HepG2 (cell line): ENCODE measurements at regions not wholly inside any gene's neighbourhood (a gene's known extent, or its start where the extent isn't known, plus 50 kb on each side); places are given as distances from the start of the nearest gene placed in this dataset.

Source experiments
- ATAC-seq: fragments of 200-7000 bp; cut with Tn5 transposase; 3 replicates; pipeline ENCODE4 v1.9.1; 2020; ENCODE audit warnings: mild to moderate bottlenecking, moderate library complexity
- BruUV-seq: library from RNA; stranded (reverse); fragments of 400-500 nt; replicated peaks from 2 replicates; lab custom pipeline; 2021; lab: Mats Ljungman, UMichigan
- CTCF ChIA-PET: fragments of 300-600 bp; formaldehyde crosslinking; extraction: SDS; loops from one replicate; lab custom pipeline; 2021; ENCODE audit warnings: low total read pairs, inconsistent platforms, low intra/inter-chr PET ratio; lab: Yijun Ruan, JAX
- POLR2A ChIA-PET: fragments of 350-600 bp; sonication (Branson Sonifier 250); formaldehyde crosslinking; loops from one replicate; lab custom pipeline; 2020; ENCODE audit warnings: antibody characterized with exemption, inconsistent platforms; lab: Yijun Ruan, JAX
- DNase-seq: peaks from one replicate; pipeline ENCODE4 v3.0.0-alpha.2; 2015; ENCODE audit warnings: low spot score
- FAIRE-seq: peaks from 3 replicates; lab custom pipeline; 2011; peaks lifted over from hg19 to GRCh38; lab: Jason Lieb, UNC
- H2AFZ ChIP-seq: one replicate; pipeline ENCODE4 v1.6.1; 2011; ENCODE audit warnings: low read length, inconsistent platforms
- H3K27ac ChIP-seq: fragments of 300-600 bp; 3 replicates; pipeline ENCODE4 v1.8.0; 2011; ENCODE audit warnings: mixed run types, mild to moderate bottlenecking, mixed read lengths, low read length, inconsistent platforms; ENCODE audit not compliant: insufficient read depth; ENCODE audit errors: extremely low read length
- H3K27me3 ChIP-seq, 2 experiments: fragments of 200-600 bp in 1 of 2; 2 replicates in 1 of 2; 3 replicates in 1 of 2; pipeline versions ENCODE4 v1.6.0 to v1.8.0; 2011; ENCODE audit warnings: low read length in 2 of 2, mild to moderate bottlenecking in 2 of 2, moderate library complexity in 2 of 2, inconsistent platforms in 1 of 2; ENCODE audit not compliant: insufficient read depth in 2 of 2, control insufficient read depth in 1 of 2
- H3K36me3 ChIP-seq, 2 experiments: fragments of 200-600 bp in 1 of 2; replicated peaks in 1 of 2; 2 replicates in 1 of 2; 3 replicates in 1 of 2; pipeline versions ENCODE4 v1.5.1 to v1.8.0; 2011; ENCODE audit warnings: low read length in 2 of 2, inconsistent platforms in 1 of 2; ENCODE audit not compliant: insufficient read depth in 2 of 2, control insufficient read depth in 1 of 2
- H3K4me1 ChIP-seq: 2 replicates; pipeline ENCODE4 v1.5.1; 2012; ENCODE audit warnings: low read length, inconsistent platforms; ENCODE audit not compliant: insufficient read depth
- H3K4me2 ChIP-seq: 2 replicates; pipeline ENCODE4 v1.6.0; 2011; ENCODE audit warnings: low read depth, low read length, inconsistent platforms
- H3K4me3 ChIP-seq, 3 experiments: fragments of 200-600 bp in 1 of 3; sonication (generic), shearing (Covaris generic) in 1 of 3; replicated peaks in 1 of 3; 2 replicates each; pipeline ENCODE4 v1.5.1; 2011 to 2016; ENCODE audit warnings: low read length in 3 of 3, inconsistent platforms in 2 of 3, low read depth in 2 of 3, mild to moderate bottlenecking in 2 of 3, control low read depth in 1 of 3, mixed read lengths in 1 of 3; ENCODE audit not compliant: insufficient read depth in 1 of 3
- H3K79me2 ChIP-seq: one replicate; pipeline ENCODE4 v1.6.1; 2011; ENCODE audit warnings: low read length, inconsistent platforms; ENCODE audit not compliant: insufficient read depth
- H3K9ac ChIP-seq: 2 replicates; pipeline ENCODE4 v1.6.0; 2011; ENCODE audit warnings: mild to moderate bottlenecking, low read depth, low read length, inconsistent platforms; ENCODE audit not compliant: insufficient read depth
- H3K9me3 ChIP-seq: 2 replicates; pipeline ENCODE4 v1.5.1; 2012; ENCODE audit warnings: mild to moderate bottlenecking, low read length
- H4K20me1 ChIP-seq: 2 replicates; pipeline ENCODE4 v1.6.0; 2011; ENCODE audit warnings: inconsistent platforms, mild to moderate bottlenecking, low read length, moderate library complexity; ENCODE audit not compliant: insufficient read depth
- GLI4 ChIP-seq: sonication (generic); formaldehyde crosslinking; IDR thresholded peaks from 2 replicates; pipeline ENCODE4 v1.5.1; 2020; ENCODE audit warnings: missing genetic modification reagents, mild to moderate bottlenecking, moderate library complexity, borderline replicate concordance
- HHEX ChIP-seq: IDR thresholded peaks from 2 replicates; pipeline ENCODE4 v1.6.1; 2016; ENCODE audit warnings: control low read depth
- IRF2 ChIP-seq: IDR thresholded peaks from 2 replicates; pipeline ENCODE4 v1.6.1; 2018; ENCODE audit warnings: missing genetic modification reagents, missing compliant biosample characterization
- KDM2A ChIP-seq: sonication (generic); formaldehyde crosslinking; IDR thresholded peaks from 2 replicates; pipeline ENCODE4 v1.4.0; 2020; ENCODE audit warnings: low read depth, missing genetic modification reagents, borderline replicate concordance
- MIER2 ChIP-seq: IDR thresholded peaks from 2 replicates; pipeline ENCODE4 v1.6.1; 2016; ENCODE audit warnings: missing biosample characterization, missing genetic modification reagents
- NKX3-1 ChIP-seq: sonication (generic); formaldehyde crosslinking; IDR thresholded peaks from 2 replicates; pipeline ENCODE4 v1.5.0; 2020; ENCODE audit warnings: missing genetic modification reagents
- SMAD9 ChIP-seq: sonication (generic); formaldehyde crosslinking; IDR thresholded peaks from 2 replicates; pipeline ENCODE4 v1.5.1; 2020; ENCODE audit warnings: mild to moderate bottlenecking, missing genetic modification reagents
- SPEN ChIP-seq: sonication (generic); formaldehyde crosslinking; IDR thresholded peaks from 2 replicates; pipeline ENCODE4 v1.5.1; 2020; ENCODE audit warnings: low read depth, mild to moderate bottlenecking, missing genetic modification reagents
- STAG1 ChIP-seq: sonication (generic); formaldehyde crosslinking; IDR thresholded peaks from 2 replicates; pipeline ENCODE4 v1.4.0; 2020; ENCODE audit warnings: missing genetic modification reagents
- ZKSCAN1 ChIP-seq: fragments of 150-350 bp; IDR thresholded peaks from 2 replicates; pipeline ENCODE4 v1.6.1; 2014; ENCODE audit warnings: low read length
- ZNF12 ChIP-seq: sonication (generic); formaldehyde crosslinking; IDR thresholded peaks from 2 replicates; pipeline ENCODE4 v1.5.0; 2020; ENCODE audit warnings: missing genetic modification reagents
- ZNF138 ChIP-seq: sonication (generic); formaldehyde crosslinking; IDR thresholded peaks from 2 replicates; pipeline ENCODE4 v1.5.0; 2020; ENCODE audit warnings: mild to moderate bottlenecking, low read depth, missing genetic modification reagents
- ZNF510 ChIP-seq: sonication (generic); formaldehyde crosslinking; IDR thresholded peaks from 2 replicates; pipeline ENCODE4 v1.4.0; 2020; ENCODE audit warnings: low read depth, mild to moderate bottlenecking, missing genetic modification reagents
- ZNF552 ChIP-seq: sonication (generic); formaldehyde crosslinking; IDR thresholded peaks from 2 replicates; pipeline ENCODE4 v1.9.0; 2022; ENCODE audit warnings: missing genetic modification reagents, mild to moderate bottlenecking, borderline replicate concordance
- ZNF7 ChIP-seq: IDR thresholded peaks from 2 replicates; pipeline ENCODE4 v1.6.1; 2016; ENCODE audit warnings: missing biosample characterization, missing genetic modification reagents
- ZNF775 ChIP-seq: sonication (generic); formaldehyde crosslinking; IDR thresholded peaks from 2 replicates; pipeline ENCODE4 v1.4.0; 2020; ENCODE audit warnings: missing genetic modification reagents, mild to moderate bottlenecking, moderate library complexity, borderline replicate concordance
- ZNF850 ChIP-seq: sonication (generic); formaldehyde crosslinking; conservative IDR thresholded peaks from 2 replicates; pipeline ENCODE4 v1.9.0; 2021; ENCODE audit warnings: mild to moderate bottlenecking, missing genetic modification reagents
- WGBS: methylation state at CpG from one replicate; pipeline ENCODE4 v1.1.6; 2017; ENCODE audit warnings: low lambda C conversion rate; 5-methylcytosine and 5-hydroxymethylcytosine counted together
- in situ Hi-C: cut with HindIII; loops from 2 replicates; pipeline ENCODE4 v1.10.0; 2017; ENCODE audit warnings: low pct_unique_long_range_greater_than_20kb; ENCODE audit not compliant: extremely low pct_ligation_motif_present
- intact Hi-C: fragments of 100-400 bp; cut with micrococcal nuclease; formaldehyde crosslinking; loops from one replicate; pipeline ENCODE4 v1.10.0; 2022; ENCODE audit not compliant: unreplicated experiment
- TF ChIP-seq, protein P1 (sequence below): sonication (generic); formaldehyde crosslinking; IDR thresholded peaks from 2 replicates; pipeline ENCODE4 v1.4.0; 2020; ENCODE audit warnings: missing genetic modification reagents
- TF ChIP-seq, protein P2 (sequence below): sonication (generic); formaldehyde crosslinking; IDR thresholded peaks from 2 replicates; pipeline ENCODE4 v1.5.0; 2020; ENCODE audit warnings: missing genetic modification reagents
- TF ChIP-seq, protein P3 (sequence below): sonication (generic); formaldehyde crosslinking; IDR thresholded peaks from 2 replicates; pipeline ENCODE4 v1.4.0; 2020; ENCODE audit warnings: mild to moderate bottlenecking, missing genetic modification reagents, borderline replicate concordance

DNA sequence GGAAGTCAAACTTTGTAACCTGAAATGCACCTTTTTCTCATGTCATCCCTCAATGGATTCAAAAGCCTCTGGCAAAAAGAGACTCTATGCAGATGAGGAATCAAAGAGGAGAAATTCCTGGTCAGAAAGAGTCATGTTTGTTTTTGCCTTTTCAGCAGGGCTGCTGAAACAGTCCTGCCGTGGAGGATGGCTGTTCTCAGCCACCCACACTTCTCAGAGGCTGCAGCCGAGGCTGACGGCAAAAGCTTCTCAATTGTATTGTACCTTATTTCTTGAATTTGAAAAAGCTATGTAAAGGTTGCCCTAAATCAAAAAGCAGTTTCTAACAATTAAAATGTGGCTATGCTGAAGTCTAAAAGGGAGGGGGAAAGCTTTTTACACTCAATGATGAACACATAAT, 385.3 kb downstream of the KCTD12 start:
- no peak for TF ChIP-seq ZNF7 (CRISPR knock-in tag)
- TF ChIP-seq GLI4 (CRISPR knock-in tag), result no peak
- TF ChIP-seq ZKSCAN1, result no peak
- no peak for TF ChIP-seq ZNF850
- TF ChIP-seq STAG1 (CRISPR knock-in tag), result no peak
- TF ChIP-seq, protein P1, sequence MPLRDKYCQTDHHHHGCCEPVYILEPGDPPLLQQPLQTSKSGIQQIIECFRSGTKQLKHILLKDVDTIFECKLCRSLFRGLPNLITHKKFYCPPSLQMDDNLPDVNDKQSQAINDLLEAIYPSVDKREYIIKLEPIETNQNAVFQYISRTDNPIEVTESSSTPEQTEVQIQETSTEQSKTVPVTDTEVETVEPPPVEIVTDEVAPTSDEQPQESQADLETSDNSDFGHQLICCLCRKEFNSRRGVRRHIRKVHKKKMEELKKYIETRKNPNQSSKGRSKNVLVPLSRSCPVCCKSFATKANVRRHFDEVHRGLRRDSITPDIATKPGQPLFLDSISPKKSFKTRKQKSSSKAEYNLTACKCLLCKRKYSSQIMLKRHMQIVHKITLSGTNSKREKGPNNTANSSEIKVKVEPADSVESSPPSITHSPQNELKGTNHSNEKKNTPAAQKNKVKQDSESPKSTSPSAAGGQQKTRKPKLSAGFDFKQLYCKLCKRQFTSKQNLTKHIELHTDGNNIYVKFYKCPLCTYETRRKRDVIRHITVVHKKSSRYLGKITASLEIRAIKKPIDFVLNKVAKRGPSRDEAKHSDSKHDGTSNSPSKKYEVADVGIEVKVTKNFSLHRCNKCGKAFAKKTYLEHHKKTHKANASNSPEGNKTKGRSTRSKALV (CRISPR knock-in tag), result no peak
- no peak for TF ChIP-seq NKX3-1
- no peak for TF ChIP-seq SMAD9 (CRISPR knock-in tag)
- TF ChIP-seq SPEN (CRISPR knock-in tag), result no peak
- TF ChIP-seq ZNF510, result no peak
- TF ChIP-seq ZNF775 (CRISPR knock-in tag), result no peak
- TF ChIP-seq ZNF552 (CRISPR knock-in tag), result no peak
- no peak for TF ChIP-seq ZNF138 (CRISPR knock-in tag)
- TF ChIP-seq KDM2A (CRISPR knock-in tag), result no peak
- no peak for TF ChIP-seq ZNF12
- TF ChIP-seq, protein P2, sequence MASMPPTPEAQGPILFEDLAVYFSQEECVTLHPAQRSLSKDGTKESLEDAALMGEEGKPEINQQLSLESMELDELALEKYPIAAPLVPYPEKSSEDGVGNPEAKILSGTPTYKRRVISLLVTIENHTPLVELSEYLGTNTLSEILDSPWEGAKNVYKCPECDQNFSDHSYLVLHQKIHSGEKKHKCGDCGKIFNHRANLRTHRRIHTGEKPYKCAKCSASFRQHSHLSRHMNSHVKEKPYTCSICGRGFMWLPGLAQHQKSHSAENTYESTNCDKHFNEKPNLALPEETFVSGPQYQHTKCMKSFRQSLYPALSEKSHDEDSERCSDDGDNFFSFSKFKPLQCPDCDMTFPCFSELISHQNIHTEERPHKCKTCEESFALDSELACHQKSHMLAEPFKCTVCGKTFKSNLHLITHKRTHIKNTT (CRISPR knock-in tag), result no peak
- no peak for TF ChIP-seq HHEX (CRISPR knock-in tag)
- TF ChIP-seq MIER2 (CRISPR knock-in tag), result no peak
- no peak for TF ChIP-seq IRF2 (CRISPR knock-in tag)
- TF ChIP-seq, protein P3, sequence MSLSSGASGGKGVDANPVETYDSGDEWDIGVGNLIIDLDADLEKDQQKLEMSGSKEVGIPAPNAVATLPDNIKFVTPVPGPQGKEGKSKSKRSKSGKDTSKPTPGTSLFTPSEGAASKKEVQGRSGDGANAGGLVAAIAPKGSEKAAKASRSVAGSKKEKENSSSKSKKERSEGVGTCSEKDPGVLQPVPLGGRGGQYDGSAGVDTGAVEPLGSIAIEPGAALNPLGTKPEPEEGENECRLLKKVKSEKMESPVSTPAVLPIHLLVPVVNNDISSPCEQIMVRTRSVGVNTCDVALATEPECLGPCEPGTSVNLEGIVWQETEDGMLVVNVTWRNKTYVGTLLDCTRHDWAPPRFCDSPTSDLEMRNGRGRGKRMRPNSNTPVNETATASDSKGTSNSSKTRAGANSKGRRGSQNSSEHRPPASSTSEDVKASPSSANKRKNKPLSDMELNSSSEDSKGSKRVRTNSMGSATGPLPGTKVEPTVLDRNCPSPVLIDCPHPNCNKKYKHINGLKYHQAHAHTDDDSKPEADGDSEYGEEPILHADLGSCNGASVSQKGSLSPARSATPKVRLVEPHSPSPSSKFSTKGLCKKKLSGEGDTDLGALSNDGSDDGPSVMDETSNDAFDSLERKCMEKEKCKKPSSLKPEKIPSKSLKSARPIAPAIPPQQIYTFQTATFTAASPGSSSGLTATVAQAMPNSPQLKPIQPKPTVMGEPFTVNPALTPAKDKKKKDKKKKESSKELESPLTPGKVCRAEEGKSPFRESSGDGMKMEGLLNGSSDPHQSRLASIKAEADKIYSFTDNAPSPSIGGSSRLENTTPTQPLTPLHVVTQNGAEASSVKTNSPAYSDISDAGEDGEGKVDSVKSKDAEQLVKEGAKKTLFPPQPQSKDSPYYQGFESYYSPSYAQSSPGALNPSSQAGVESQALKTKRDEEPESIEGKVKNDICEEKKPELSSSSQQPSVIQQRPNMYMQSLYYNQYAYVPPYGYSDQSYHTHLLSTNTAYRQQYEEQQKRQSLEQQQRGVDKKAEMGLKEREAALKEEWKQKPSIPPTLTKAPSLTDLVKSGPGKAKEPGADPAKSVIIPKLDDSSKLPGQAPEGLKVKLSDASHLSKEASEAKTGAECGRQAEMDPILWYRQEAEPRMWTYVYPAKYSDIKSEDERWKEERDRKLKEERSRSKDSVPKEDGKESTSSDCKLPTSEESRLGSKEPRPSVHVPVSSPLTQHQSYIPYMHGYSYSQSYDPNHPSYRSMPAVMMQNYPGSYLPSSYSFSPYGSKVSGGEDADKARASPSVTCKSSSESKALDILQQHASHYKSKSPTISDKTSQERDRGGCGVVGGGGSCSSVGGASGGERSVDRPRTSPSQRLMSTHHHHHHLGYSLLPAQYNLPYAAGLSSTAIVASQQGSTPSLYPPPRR (CRISPR knock-in tag), result no peak
- no peak for DNase-seq
- no peaks in the 10 kb centered on the region for H3K36me3 ChIP-seq
- H3K27ac ChIP-seq, result no peak overlapping the region
- no peaks in the 10 kb centered on the region for H3K9me3 ChIP-seq
- H3K4me3 ChIP-seq, result no peak overlapping the region
- 4% methylated on average over 3 of the region's 3 CpGs for WGBS
- H3K4me2 ChIP-seq, result no peak overlapping the region
- no peak overlapping the region for H2AFZ ChIP-seq
- no peaks in the 10 kb centered on the region for H3K27me3 ChIP-seq
- CTCF ChIA-PET, result no interaction called here
- POLR2A ChIA-PET, result no interaction called here
- no peak for ATAC-seq
- H3K4me1 ChIP-seq, result no peaks in the 10 kb centered on the region
- in situ Hi-C loops, result no loop called here
- H3K79me2 ChIP-seq, result no peaks in the 10 kb centered on the region
- no peak overlapping the region for H3K9ac ChIP-seq
- FAIRE-seq, result no peak
- BruUV-seq, result no TSS peak
- intact Hi-C loops, result no loop called here
- no peaks in the 10 kb centered on the region for H4K20me1 ChIP-seq
